ENCODE measurements at regions not wholly inside any gene's neighbourhood (a gene's known extent, or its start where the extent isn't known, plus 50 kb on each side); places are given as distances from the start of the nearest gene placed in this dataset.

- TF ChIP-seq CTCF (IDR thresholded peaks at IDR 0.05), result peak in 1 of 4 experiments; percentile 3
- TF ChIP-seq POLR2A (IDR thresholded peaks at IDR 0.05), result no peak
These were observed 61.8 kb upstream of the PTGFRN start for GRCh38 chr1:116847688-116848531.
